Right forelimb (tissue), 1 donor: ENCODE measurements at regions not wholly inside any gene's neighbourhood (a gene's known extent, or its start where the extent isn't known, plus 50 kb on each side); places are given as distances from the start of the nearest gene placed in this dataset.

ENCODE experiments used
- DNase-seq: peaks from one replicate; pipeline ENCODE4 v3.0.0-alpha.2; 2018

GRCh38 chr14:61627612-61628011 lies 67.7 kb upstream of the HIF1A start:
- no peak for DNase-seq

- no peak for DNase-seq
Measured at GRCh38 chr14:61628016-61628725, 67.1 kb upstream of the HIF1A start.

- DNase-seq: no peak
Measured at GRCh38 chr14:61630399-61631044, 64.8 kb upstream of the HIF1A start.

- DNase-seq: no peak
Measured at GRCh38 chr14:61631045-61631687, 64.1 kb upstream of the HIF1A start.

- DNase-seq: no peak
Measured at GRCh38 chr14:61632401-61632800, 62.9 kb upstream of the HIF1A start.

GRCh38 chr14:61632807-61633206 lies 62.5 kb upstream of the HIF1A start:
- no peak for DNase-seq

- no peak for DNase-seq
Measured at GRCh38 chr14:61636291-61636690, 59.0 kb upstream of the HIF1A start.

DNA sequence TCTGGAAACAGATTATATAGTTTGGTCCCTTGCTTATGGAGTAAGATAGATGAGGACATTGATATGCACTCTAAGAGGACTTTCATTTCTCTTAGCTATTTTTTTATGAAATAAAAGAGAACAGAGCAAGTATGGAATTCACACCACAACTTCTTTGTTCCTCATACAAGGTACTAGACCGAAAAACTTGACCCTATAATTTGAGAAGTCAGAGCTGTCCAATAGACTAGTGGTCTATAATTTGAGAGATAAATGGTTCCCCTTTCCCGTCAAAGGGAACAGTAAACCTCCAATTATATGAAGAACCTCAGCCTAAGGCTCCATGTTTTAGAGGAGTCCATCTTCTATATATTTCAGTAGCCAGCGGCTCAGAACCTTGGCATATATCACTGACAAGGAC lies 58.5 kb upstream of the HIF1A start:
- no peak for DNase-seq

DNA sequence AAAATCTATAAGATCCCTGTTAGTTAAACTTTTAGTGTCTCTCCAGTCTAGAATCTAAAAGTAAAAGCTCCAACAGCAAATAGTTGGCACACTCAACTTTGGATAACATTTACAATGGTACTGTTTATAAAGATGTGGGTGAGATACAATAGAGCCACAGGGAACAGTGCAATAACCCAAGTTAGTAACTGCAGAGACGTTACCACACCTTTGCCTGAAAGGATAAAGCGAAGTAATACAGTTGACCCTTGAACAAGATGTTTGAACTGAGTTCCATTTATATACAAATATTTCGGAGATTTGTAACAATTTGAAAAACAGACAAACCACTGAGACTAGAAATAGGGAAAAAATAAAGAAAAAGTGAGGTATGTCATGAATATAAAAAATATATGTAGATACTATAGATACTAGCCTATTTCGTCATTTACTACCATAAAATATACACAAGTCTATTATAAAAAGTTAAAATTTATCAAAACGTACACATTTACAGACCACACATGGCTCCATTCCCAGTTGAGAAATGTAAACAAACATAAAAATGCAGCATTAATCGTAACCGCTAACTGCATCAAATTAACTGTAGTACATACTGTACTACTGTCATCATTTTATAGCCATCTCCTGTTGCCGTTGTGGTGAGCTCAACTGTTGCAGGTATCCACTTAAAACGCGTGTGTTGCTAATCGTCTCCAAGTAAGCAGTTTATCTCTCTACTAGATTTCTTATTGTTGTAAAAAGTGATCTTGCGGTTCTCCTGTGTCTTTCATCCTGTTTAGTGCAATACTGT lies 56.5 kb upstream of the HIF1A start:
- no peak for DNase-seq

- no peak for DNase-seq
Measured at GRCh38 chr14:61640158-61641136, 54.9 kb upstream of the HIF1A start.

- DNase-seq: no peak
Measured at GRCh38 chr14:61641914-61642613, 53.2 kb upstream of the HIF1A start.

GRCh38 chr14:61642614-61642982 lies 52.7 kb upstream of the HIF1A start:
- no peak for DNase-seq

DNA sequence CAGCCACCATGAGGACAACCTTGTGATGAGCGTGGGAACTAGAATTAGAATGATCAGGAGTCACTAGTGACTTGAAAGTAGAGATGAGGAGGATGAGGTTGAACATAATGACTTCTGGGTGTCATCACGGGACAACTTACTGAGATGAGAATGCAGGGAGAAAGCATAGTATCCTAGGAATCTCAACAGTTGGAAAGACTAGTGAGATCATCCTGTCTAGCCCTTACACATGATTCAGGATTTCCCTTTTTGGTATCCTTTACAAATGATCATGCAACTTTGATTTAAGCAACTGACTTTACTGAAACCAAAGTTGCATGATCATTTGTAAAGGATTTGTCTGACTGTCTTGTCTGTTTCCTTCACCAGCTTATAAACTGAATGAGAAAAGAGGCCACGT lies 51.8 kb upstream of the HIF1A start:
- no peak for DNase-seq

DNA sequence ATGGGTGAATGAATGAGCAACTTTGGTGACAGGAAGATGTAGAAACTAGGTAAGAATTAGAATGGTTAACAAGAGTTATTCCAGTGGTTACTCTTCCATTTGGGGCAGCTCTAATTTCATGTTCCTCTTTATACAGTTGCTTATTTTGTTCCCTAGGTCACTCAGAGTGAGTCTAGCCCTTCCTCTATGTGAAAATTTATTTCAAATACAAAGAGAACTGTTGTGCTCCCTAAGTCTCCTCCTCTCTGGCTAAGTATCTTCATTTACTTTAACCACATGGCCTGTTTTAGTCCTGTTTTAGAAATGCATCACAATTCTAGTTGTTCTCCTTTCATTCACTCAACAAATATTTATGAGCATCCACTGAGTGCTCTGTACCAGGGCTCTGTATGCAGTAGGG lies 51.1 kb upstream of the HIF1A start:
- DNase-seq: no peak

- DNase-seq: no peak
Measured at GRCh38 chr14:61644834-61645233, 50.5 kb upstream of the HIF1A start.

DNA sequence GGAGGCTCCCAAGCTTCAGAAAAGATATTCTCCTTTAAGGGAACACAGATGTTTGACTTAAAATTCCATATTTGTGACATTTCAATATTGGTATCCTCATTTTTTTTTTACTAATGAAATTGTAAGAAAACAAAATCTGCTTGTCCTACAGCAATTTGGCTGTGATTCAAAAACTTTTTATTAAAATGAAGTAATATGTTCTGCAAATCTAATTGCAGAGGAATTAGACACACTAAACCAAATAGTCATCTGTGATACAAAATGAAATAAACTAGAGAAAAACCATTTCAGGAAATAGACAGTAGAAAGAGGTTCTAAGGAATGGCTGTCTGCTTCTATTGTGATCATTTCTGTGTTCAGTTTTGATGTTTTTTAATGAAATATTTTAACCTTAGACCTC lies 50.1 kb upstream of the HIF1A start:
- DNase-seq: no peak
